ENCODE measurements at regions not wholly inside any gene's neighbourhood (a gene's known extent, or its start where the extent isn't known, plus 50 kb on each side); places are given as distances from the start of the nearest gene placed in this dataset.
"Not testable (repeated sequence)": the region's sequence is repeated elsewhere in the genome, so short reads cannot be mapped to it uniquely, and the experiment has no call there.

DNA sequence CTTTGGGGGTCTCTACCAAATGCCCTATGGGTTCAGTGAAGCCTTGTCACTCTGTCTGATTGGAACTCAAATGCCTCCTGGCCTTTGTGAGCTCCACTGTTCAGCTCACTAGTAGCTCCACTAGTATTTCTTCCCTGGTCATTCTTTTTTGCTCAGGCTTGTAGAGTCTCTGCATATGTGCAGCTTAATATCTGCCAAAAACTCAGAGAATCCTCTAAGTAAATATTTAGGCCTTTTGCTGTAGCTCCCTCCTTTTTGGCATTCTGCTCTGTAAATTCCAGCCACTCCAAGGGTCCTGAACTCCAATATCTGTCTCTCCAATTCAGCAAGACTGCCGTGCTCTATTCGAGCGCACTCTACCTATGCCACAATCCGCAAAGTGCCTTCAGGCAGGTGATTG is 146.5 kb downstream of the MAIP1 start:
- CTCF ChIA-PET: no interaction called here
- TF ChIP-seq, protein P1, sequence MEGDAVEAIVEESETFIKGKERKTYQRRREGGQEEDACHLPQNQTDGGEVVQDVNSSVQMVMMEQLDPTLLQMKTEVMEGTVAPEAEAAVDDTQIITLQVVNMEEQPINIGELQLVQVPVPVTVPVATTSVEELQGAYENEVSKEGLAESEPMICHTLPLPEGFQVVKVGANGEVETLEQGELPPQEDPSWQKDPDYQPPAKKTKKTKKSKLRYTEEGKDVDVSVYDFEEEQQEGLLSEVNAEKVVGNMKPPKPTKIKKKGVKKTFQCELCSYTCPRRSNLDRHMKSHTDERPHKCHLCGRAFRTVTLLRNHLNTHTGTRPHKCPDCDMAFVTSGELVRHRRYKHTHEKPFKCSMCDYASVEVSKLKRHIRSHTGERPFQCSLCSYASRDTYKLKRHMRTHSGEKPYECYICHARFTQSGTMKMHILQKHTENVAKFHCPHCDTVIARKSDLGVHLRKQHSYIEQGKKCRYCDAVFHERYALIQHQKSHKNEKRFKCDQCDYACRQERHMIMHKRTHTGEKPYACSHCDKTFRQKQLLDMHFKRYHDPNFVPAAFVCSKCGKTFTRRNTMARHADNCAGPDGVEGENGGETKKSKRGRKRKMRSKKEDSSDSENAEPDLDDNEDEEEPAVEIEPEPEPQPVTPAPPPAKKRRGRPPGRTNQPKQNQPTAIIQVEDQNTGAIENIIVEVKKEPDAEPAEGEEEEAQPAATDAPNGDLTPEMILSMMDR (IDR thresholded peaks at IDR 0.05; ENCODE audit: control extremely low read depth, extremely low read depth, low read depth, missing control alignments): no peak
- DNase-seq (ENCODE audit: extremely low spot score): no peak
- POLR2A ChIA-PET: no interaction called here

DNA sequence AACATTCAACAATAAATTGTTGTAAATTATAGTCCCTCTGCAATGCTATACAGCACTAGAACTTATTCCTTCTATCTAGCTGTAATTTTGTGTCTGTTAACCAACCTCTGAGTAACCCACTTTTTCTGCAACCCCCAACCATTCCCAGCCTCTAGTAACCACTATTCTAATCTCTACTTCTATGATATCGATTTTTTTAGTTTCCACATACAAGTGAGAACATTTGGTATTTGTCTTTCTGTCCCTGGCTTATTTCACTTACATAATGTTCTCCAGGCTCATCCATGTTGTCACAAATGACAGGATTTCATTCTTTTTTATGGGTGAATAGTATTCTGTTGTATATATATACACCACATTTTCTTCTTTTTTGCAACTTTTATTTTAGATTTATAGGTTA is 147.6 kb downstream of the MAIP1 start:
- POLR2A ChIA-PET: no interaction called here
- no peak for DNase-seq (ENCODE audit: extremely low spot score)
- TF ChIP-seq, protein P1 (IDR thresholded peaks at IDR 0.05; ENCODE audit: control extremely low read depth, extremely low read depth, low read depth, missing control alignments): no peak
- CTCF ChIA-PET: no interaction called here

DNA sequence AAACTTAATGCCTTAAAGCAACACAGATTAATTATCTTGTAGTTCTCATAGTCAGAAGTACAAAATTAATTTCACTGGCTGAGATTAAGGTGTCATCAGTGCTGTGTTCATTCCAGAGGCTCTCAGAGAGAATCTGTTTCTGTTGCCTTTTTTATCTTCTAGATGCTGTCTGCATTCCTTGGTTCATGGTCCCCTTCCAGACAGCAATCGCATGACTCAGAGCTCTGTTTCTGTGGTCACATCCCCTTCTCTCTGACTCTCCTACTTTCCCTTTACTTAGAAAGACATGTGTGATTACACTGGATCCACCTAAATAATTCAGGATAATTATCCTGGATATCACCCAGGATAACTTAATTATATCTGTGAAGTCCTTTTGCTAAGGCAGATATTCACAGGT is 148.6 kb downstream of the MAIP1 start:
- ChIA-PET CTCF (interaction anchor here (0.7 to 1.0 kb wide), 2 partner anchors 13 to 18 kb away, joined by 3 read pairs; no protein-coding TSS in a partner anchor), POLR2A (no interaction called here)
- TF ChIP-seq, protein P1 (IDR thresholded peaks at IDR 0.05; ENCODE audit: control extremely low read depth, extremely low read depth, low read depth, missing control alignments): no peak
- no peak for DNase-seq (ENCODE audit: extremely low spot score)

DNA sequence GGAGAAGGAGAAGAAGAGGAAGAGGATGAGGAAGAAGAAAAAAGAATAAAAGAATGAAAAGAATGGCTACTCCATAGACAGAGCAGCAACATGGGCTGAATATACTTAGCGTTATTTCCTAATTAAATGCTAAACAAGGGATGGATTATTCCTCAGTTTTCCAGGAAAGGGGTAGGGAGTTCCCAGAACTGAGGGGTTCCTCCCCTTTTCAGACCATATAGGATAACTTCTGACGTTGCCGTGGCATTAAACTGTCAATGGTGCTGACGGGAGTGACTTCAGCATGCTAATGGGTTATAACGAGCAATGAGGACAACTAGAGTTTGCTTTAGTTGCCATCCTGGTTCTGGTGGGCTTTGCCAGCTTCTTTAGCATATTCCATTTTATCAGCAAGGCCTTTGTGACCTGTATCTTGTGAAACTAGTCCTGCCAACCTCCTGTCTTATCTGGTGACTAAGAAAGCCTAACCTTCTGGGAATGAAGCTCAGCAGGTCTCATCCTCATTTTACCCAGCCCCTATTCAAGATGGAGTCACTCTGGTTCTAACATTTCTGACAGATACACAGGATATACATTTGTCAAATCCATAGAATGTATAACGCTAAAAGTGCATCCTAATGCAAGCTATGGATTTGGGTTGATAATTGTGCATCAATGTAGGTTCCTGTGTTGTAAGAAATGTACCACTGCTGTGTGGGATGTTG is 152.3 kb downstream of the MAIP1 start:
- POLR2A ChIA-PET: no interaction called here
- DNase-seq (ENCODE audit: extremely low spot score): no peak
- CTCF ChIA-PET: no interaction called here
- TF ChIP-seq, protein P1 (IDR thresholded peaks at IDR 0.05; ENCODE audit: control extremely low read depth, extremely low read depth, low read depth, missing control alignments): no peak

DNA sequence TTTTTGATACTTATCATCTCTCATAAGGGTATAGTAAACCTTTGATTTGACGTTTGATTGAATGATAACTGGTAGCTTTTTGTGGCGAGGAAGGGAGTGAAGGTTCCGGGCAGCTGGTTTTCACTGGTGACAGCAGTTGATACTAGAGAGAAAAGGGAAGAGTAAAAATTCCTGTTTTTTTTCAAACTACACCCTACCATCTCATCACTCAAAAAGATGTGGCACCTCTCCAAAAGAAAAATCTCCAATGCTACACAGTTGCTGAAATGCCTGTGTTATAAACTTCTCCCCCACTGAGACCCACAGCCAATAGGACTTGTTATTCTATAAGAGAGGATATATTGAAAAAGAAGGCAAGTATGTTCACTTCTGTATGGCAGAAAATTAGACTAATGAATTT is 154.0 kb downstream of the MAIP1 start:
- ChIA-PET POLR2A (no interaction called here), CTCF (no interaction called here)
- no peak for DNase-seq (ENCODE audit: extremely low spot score)
- TF ChIP-seq, protein P1 (IDR thresholded peaks at IDR 0.05; ENCODE audit: control extremely low read depth, extremely low read depth, low read depth, missing control alignments): no peak

DNA sequence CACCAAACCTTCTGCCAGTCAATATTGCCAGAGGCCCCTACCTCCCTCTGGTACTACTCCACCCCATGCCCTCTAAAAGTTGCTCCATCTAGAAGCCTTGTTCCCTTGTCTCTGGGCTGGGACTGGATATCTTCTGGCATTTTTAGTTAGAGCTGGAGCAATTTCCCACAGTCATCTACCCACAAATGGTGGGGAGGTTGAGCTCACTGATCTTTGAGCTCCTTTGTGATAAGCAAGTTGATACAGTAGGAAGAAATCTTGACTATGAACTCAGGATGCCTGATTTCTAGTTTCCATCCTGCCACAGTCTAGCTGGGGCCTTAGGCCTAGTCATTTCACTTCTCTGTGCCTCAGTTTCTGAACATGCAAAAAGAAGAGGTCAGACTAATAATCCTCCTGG is 155.0 kb downstream of the MAIP1 start:
- ChIA-PET CTCF (no interaction called here), POLR2A (no interaction called here)
- DNase-seq (ENCODE audit: extremely low spot score): no peak
- TF ChIP-seq, protein P1 (IDR thresholded peaks at IDR 0.05; ENCODE audit: control extremely low read depth, extremely low read depth, low read depth, missing control alignments): no peak

DNA sequence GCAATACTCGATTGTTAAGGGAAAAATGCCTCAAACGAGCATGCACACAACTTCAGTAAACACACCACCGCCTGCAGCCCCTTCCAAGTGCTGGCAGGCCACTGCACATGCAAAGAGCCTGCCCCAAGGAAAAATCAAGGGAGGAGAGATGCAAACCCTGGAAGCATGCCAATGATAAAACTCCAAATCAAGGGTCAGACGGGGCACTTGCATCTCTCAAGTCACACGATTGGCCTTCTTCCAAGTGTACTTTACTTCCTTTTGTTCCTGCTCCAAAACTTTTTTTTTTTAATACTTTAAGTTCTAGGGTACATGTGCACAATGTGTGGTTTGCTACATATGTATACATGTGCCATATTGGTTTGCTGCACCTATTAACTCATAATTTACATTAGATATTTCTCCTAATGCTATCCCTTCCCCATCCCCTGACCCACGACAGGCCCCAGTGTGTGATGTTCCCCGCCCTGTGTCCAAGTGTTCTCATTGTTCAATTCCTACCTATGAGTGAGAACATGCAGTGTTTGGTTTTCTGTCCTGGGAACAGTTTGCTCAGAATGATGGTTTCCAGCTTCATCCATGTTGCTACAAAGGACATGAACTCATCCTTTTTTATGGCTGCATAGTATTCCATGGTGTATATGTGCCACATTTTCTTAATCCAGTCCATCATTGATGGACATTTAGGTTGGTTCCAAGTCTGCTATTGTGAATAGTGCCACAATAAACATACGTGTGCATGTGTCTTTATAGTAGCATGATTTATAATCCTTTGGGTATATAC is 157.8 kb downstream of the MAIP1 start:
- CTCF ChIA-PET; DNase-seq (ENCODE audit: extremely low spot score); POLR2A ChIA-PET: not testable (repeated sequence)

All from GM10248 (cell line).